ENCODE measurements at regions not wholly inside any gene's neighbourhood (a gene's known extent, or its start where the extent isn't known, plus 50 kb on each side); places are given as distances from the start of the nearest gene placed in this dataset.

GRCh38 chr21:22649246-22649645 is 1651.0 kb downstream of the NCAM2 start:
- no peak overlapping the region for H3K4me3 ChIP-seq
- 73 to 79% methylated on average over 3 of the region's 3 CpGs for WGBS, 2 donors

GRCh38 chr21:22650226-22650625 is 1652.0 kb downstream of the NCAM2 start:
- Histone ChIP-seq H3K27ac (no peak overlapping the region), H3K27me3 (no peaks in the 10 kb centered on the region), H3K36me3 (no peaks in the 10 kb centered on the region), H3K9me3 (peaks cover 0 to 7% (median 0%) of the 10 kb centered on the region in 3 donors), H3K4me3 (no peak overlapping the region), H3K4me1 (no peaks in the 10 kb centered on the region)
- intact Hi-C loops (cut with DNase I): no loop called here
- 50 to 67% methylated on average over 1 of the region's 1 CpG for WGBS, 2 donors
- DNase-seq: no peak
- TF ChIP-seq CTCF (IDR thresholded peaks at IDR 0.05) (no peak), POLR2A (IDR thresholded peaks at IDR 0.05) (no peak)

More at GRCh38 chr21:22649246-22649645, 1651.0 kb downstream of the NCAM2 start:
- H3K4me1 ChIP-seq: no peaks in the 10 kb centered on the region
- peaks cover 0 to 7% (median 0%) of the 10 kb centered on the region in 3 donors for H3K9me3 ChIP-seq
- DNase-seq: no peak
- no peak overlapping the region for H3K27ac ChIP-seq
- intact Hi-C loops (cut with DNase I): no loop called here
- no peaks in the 10 kb centered on the region for H3K36me3 ChIP-seq
- TF ChIP-seq CTCF (IDR thresholded peaks at IDR 0.05): no peak
- no peak for TF ChIP-seq POLR2A (IDR thresholded peaks at IDR 0.05)
- H3K27me3 ChIP-seq: no peaks in the 10 kb centered on the region

- H3K36me3 ChIP-seq: no peaks in the 10 kb centered on the region
- H3K27ac ChIP-seq: no peak overlapping the region
- H3K27me3 ChIP-seq: no peaks in the 10 kb centered on the region
- no peak for DNase-seq
- H3K4me3 ChIP-seq: no peak overlapping the region
- no peaks in the 10 kb centered on the region for H3K4me1 ChIP-seq
- TF ChIP-seq POLR2A (IDR thresholded peaks at IDR 0.05) (no peak), CTCF (IDR thresholded peaks at IDR 0.05) (no peak)
- intact Hi-C loops (cut with DNase I): no loop called here
- no peaks in the 10 kb centered on the region for H3K9me3 ChIP-seq
Measured at GRCh38 chr21:22657781-22658180, 1659.6 kb downstream of the NCAM2 start.

GRCh38 chr21:22670148-22670547 is 1671.9 kb downstream of the NCAM2 start:
- TF ChIP-seq POLR2A (IDR thresholded peaks at IDR 0.05): no peak
- intact Hi-C loops (cut with DNase I): no loop called here
- Histone ChIP-seq H3K36me3 (no peaks in the 10 kb centered on the region), H3K27me3 (no peaks in the 10 kb centered on the region), H3K27ac (no peak overlapping the region), H3K9me3 (peaks cover 0 to 4% (median 0%) of the 10 kb centered on the region in 3 donors), H3K4me3 (no peak overlapping the region), H3K4me1 (no peaks in the 10 kb centered on the region)
- 85% methylated on average over 1 of the region's 1 CpG for WGBS, 2 donors
- DNase-seq: no peak

- no peak for DNase-seq
- H3K4me1 ChIP-seq: no peaks in the 10 kb centered on the region
- WGBS, 2 donors: 51 to 79% methylated on average over 8 to 10 of the region's 10 CpGs
- peaks cover 0 to 5% (median 0%) of the 10 kb centered on the region in 3 donors for H3K9me3 ChIP-seq
- no peaks in the 10 kb centered on the region for H3K27me3 ChIP-seq
- intact Hi-C loops (cut with DNase I): no loop called here
- no peaks in the 10 kb centered on the region for H3K36me3 ChIP-seq
- H3K4me3 ChIP-seq: no peak overlapping the region
- TF ChIP-seq POLR2A (IDR thresholded peaks at IDR 0.05) (no peak), CTCF (IDR thresholded peaks at IDR 0.05) (no peak)
- no peak overlapping the region for H3K27ac ChIP-seq
Measured at GRCh38 chr21:22679207-22679606, 1681.0 kb downstream of the NCAM2 start.

- no peak for TF ChIP-seq POLR2A (IDR thresholded peaks at IDR 0.05)
- no peak for TF ChIP-seq CTCF (IDR thresholded peaks at IDR 0.05)
- no peak overlapping the region for H3K27ac ChIP-seq
- DNase-seq: no peak
- H3K36me3 ChIP-seq: no peaks in the 10 kb centered on the region
- H3K9me3 ChIP-seq: peaks cover 0 to 20% (median 0%) of the 10 kb centered on the region in 3 donors
- no peaks in the 10 kb centered on the region for H3K27me3 ChIP-seq
- no peak overlapping the region for H3K4me3 ChIP-seq
- H3K4me1 ChIP-seq: no peaks in the 10 kb centered on the region
- intact Hi-C loops (cut with DNase I): no loop called here
Measured at GRCh38 chr21:22691658-22692057, 1693.4 kb downstream of the NCAM2 start.
